ENCODE measurements at regions not wholly inside any gene's neighbourhood (a gene's known extent, or its start where the extent isn't known, plus 50 kb on each side); places are given as distances from the start of the nearest gene placed in this dataset.

DNA sequence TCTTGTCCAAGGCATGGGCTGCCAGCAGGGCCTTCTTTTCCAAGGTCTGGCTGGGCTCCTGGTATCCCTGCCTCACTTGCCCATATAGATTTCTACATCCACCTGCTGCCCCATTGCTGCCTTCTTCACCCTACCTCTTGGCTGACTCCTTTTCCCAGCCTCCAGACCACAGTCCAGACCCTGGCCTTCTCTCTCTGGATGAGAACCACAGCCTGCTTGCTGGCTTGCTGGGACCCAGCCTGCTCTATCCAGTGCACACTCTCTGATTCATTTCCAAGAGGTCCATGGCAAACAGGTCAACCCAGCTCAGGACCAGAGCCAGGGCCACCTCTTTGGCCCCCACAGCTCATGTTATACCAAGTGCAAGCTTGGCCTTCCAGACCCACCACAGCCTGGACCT, 169.4 kb upstream of the BDNF start (continued):
- TF ChIP-seq, protein P1, sequence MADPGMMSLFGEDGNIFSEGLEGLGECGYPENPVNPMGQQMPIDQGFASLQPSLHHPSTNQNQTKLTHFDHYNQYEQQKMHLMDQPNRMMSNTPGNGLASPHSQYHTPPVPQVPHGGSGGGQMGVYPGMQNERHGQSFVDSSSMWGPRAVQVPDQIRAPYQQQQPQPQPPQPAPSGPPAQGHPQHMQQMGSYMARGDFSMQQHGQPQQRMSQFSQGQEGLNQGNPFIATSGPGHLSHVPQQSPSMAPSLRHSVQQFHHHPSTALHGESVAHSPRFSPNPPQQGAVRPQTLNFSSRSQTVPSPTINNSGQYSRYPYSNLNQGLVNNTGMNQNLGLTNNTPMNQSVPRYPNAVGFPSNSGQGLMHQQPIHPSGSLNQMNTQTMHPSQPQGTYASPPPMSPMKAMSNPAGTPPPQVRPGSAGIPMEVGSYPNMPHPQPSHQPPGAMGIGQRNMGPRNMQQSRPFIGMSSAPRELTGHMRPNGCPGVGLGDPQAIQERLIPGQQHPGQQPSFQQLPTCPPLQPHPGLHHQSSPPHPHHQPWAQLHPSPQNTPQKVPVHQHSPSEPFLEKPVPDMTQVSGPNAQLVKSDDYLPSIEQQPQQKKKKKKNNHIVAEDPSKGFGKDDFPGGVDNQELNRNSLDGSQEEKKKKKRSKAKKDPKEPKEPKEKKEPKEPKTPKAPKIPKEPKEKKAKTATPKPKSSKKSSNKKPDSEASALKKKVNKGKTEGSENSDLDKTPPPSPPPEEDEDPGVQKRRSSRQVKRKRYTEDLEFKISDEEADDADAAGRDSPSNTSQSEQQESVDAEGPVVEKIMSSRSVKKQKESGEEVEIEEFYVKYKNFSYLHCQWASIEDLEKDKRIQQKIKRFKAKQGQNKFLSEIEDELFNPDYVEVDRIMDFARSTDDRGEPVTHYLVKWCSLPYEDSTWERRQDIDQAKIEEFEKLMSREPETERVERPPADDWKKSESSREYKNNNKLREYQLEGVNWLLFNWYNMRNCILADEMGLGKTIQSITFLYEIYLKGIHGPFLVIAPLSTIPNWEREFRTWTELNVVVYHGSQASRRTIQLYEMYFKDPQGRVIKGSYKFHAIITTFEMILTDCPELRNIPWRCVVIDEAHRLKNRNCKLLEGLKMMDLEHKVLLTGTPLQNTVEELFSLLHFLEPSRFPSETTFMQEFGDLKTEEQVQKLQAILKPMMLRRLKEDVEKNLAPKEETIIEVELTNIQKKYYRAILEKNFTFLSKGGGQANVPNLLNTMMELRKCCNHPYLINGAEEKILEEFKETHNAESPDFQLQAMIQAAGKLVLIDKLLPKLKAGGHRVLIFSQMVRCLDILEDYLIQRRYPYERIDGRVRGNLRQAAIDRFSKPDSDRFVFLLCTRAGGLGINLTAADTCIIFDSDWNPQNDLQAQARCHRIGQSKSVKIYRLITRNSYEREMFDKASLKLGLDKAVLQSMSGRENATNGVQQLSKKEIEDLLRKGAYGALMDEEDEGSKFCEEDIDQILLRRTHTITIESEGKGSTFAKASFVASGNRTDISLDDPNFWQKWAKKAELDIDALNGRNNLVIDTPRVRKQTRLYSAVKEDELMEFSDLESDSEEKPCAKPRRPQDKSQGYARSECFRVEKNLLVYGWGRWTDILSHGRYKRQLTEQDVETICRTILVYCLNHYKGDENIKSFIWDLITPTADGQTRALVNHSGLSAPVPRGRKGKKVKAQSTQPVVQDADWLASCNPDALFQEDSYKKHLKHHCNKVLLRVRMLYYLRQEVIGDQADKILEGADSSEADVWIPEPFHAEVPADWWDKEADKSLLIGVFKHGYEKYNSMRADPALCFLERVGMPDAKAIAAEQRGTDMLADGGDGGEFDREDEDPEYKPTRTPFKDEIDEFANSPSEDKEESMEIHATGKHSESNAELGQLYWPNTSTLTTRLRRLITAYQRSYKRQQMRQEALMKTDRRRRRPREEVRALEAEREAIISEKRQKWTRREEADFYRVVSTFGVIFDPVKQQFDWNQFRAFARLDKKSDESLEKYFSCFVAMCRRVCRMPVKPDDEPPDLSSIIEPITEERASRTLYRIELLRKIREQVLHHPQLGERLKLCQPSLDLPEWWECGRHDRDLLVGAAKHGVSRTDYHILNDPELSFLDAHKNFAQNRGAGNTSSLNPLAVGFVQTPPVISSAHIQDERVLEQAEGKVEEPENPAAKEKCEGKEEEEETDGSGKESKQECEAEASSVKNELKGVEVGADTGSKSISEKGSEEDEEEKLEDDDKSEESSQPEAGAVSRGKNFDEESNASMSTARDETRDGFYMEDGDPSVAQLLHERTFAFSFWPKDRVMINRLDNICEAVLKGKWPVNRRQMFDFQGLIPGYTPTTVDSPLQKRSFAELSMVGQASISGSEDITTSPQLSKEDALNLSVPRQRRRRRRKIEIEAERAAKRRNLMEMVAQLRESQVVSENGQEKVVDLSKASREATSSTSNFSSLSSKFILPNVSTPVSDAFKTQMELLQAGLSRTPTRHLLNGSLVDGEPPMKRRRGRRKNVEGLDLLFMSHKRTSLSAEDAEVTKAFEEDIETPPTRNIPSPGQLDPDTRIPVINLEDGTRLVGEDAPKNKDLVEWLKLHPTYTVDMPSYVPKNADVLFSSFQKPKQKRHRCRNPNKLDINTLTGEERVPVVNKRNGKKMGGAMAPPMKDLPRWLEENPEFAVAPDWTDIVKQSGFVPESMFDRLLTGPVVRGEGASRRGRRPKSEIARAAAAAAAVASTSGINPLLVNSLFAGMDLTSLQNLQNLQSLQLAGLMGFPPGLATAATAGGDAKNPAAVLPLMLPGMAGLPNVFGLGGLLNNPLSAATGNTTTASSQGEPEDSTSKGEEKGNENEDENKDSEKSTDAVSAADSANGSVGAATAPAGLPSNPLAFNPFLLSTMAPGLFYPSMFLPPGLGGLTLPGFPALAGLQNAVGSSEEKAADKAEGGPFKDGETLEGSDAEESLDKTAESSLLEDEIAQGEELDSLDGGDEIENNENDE (IDR thresholded peaks at IDR 0.05; ENCODE audit: insufficient replicate concordance, low read length) = no peak
